ENCODE measurements at regions not wholly inside any gene's neighbourhood (a gene's known extent, or its start where the extent isn't known, plus 50 kb on each side); places are given as distances from the start of the nearest gene placed in this dataset.
"Not testable (repeated sequence)": the region's sequence is repeated elsewhere in the genome, so short reads cannot be mapped to it uniquely, and the experiment has no call there.

DNA sequence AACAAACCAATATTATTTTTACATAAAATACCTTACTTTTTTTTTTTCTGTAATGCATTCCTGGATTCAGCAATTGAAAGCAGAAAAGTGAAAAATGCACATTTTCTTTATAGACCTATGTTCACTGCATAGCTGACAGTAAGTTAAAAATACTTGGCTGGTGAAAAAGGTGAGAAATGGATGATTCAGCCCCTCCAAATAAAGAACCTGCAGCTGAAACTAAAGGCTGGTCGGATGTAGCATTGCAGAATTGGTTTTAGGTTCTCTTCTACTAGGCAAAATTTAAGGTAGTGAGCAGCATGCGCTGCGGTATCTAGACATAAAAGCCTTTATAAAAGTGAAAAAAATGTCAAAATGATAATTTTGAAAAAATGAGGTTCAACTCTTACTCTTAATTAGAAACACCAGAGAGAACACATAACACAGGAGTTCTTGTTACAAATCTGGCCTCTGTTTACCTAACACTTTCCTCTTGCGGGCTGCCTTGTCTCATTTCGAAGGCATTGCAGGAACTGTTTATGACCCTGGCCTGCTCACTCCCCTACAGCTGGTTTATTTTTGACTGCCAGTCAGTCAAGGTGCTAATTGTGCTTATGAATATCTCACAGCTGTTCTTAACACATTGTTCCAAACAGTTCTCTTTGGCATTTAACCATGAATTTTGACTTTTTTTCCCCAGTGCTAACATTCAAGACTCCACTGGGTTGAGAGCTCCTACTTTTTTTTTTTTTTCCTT, 455.4 kb upstream of the TBL1XR1 start:
- ChIA-PET POLR2A (no interaction called here), CTCF (interaction anchor here (1.4 kb wide), 1 partner anchor 733 kb away, joined by 5 read pairs; no protein-coding TSS in a partner anchor)
- TF ChIP-seq, protein P1, sequence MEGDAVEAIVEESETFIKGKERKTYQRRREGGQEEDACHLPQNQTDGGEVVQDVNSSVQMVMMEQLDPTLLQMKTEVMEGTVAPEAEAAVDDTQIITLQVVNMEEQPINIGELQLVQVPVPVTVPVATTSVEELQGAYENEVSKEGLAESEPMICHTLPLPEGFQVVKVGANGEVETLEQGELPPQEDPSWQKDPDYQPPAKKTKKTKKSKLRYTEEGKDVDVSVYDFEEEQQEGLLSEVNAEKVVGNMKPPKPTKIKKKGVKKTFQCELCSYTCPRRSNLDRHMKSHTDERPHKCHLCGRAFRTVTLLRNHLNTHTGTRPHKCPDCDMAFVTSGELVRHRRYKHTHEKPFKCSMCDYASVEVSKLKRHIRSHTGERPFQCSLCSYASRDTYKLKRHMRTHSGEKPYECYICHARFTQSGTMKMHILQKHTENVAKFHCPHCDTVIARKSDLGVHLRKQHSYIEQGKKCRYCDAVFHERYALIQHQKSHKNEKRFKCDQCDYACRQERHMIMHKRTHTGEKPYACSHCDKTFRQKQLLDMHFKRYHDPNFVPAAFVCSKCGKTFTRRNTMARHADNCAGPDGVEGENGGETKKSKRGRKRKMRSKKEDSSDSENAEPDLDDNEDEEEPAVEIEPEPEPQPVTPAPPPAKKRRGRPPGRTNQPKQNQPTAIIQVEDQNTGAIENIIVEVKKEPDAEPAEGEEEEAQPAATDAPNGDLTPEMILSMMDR (IDR thresholded peaks at IDR 0.05; ENCODE audit: insufficient read depth, low read length, missing control alignments): no peak

GRCh38 chr3:177657243-177657642, 460.0 kb upstream of the TBL1XR1 start:
- no peak overlapping the region for H3K4me3 ChIP-seq (ENCODE audit: low read depth, low read length)
- POLR2A ChIA-PET: no interaction called here
- TF ChIP-seq, protein P1 (IDR thresholded peaks at IDR 0.05; ENCODE audit: insufficient read depth, low read length, missing control alignments): no peak
- no peak for DNase-seq (ENCODE audit: low read depth, low spot score)
- CTCF ChIA-PET: no interaction called here

More for the DNA sequence above, 455.4 kb upstream of the TBL1XR1 start:
- no peak for DNase-seq (ENCODE audit: low read depth, low spot score)
- no peak overlapping the region for H3K4me3 ChIP-seq (ENCODE audit: low read depth, low read length)

DNA sequence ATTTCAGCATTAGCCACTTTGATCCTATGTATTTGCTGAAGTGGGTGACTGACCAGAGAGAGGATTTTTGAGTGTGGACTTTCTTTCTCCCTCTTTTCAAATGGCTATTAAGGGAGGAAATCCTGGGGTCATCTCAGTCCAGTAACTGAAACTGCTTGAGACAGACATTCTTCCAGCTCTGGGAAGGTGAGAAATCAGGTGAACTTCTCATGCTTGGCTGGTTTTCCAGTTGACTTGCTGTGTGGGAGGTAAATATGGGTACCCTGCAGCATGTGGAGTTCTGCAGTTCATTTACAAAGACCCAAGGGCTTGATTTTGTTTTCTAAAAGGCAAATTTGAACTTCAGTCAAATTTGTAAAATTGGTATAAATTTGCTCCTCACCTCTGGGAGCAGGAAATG, 461.1 kb upstream of the TBL1XR1 start:
- no peak overlapping the region for H3K4me3 ChIP-seq (ENCODE audit: low read depth, low read length)
- POLR2A ChIA-PET: no interaction called here
- CTCF ChIA-PET: no interaction called here
- TF ChIP-seq, protein P1 (IDR thresholded peaks at IDR 0.05; ENCODE audit: insufficient read depth, low read length, missing control alignments): no peak
- no peak for DNase-seq (ENCODE audit: low read depth, low spot score)

- CTCF ChIA-PET, POLR2A ChIA-PET: not testable (repeated sequence)
Observed at GRCh38 chr3:177664380-177665103, 467.3 kb upstream of the TBL1XR1 start.

DNA sequence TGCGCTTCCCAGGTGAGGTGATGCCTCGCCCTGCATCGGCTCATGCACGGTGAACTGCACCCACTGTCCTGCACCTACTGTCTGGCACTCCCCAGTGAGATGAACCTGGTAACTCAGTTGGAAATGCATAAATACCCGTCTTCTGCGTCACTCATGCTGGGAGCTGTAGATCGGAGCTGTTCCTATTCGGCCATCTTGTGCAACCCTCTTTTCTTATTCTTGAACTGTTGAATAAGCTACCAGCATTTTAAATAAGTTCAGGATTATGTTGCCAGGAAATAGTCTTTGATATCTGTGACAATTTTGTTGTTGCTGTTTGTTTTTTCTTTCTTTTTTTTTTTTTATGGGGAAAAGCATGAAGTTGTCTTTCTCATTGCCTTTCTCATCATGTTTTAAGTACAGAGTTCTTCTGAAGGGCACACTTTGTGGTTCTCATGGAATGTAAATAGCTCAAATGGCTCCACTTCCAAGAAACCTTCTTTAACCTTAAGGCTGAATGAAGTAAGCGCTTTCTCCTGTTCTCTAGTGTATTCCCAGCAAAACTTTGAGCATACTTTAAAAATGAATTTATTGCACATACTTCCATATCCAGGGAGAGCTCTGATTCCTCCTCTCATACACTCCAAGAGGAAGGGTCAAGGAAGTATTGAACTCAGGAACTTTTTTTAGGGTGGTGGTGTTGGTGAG, 468.0 kb upstream of the TBL1XR1 start:
- no peak overlapping the region for H3K4me3 ChIP-seq (ENCODE audit: low read depth, low read length)
- DNase-seq (ENCODE audit: low read depth, low spot score): peak; percentile 45
- ChIA-PET CTCF (no interaction called here), POLR2A (no interaction called here)
- TF ChIP-seq, protein P1 (IDR thresholded peaks at IDR 0.05; ENCODE audit: insufficient read depth, low read length, missing control alignments): no peak

More at GRCh38 chr3:177664380-177665103, 467.3 kb upstream of the TBL1XR1 start:
- H3K4me3 ChIP-seq (ENCODE audit: low read depth, low read length); DNase-seq (ENCODE audit: low read depth, low spot score): not testable (repeated sequence)

DNA sequence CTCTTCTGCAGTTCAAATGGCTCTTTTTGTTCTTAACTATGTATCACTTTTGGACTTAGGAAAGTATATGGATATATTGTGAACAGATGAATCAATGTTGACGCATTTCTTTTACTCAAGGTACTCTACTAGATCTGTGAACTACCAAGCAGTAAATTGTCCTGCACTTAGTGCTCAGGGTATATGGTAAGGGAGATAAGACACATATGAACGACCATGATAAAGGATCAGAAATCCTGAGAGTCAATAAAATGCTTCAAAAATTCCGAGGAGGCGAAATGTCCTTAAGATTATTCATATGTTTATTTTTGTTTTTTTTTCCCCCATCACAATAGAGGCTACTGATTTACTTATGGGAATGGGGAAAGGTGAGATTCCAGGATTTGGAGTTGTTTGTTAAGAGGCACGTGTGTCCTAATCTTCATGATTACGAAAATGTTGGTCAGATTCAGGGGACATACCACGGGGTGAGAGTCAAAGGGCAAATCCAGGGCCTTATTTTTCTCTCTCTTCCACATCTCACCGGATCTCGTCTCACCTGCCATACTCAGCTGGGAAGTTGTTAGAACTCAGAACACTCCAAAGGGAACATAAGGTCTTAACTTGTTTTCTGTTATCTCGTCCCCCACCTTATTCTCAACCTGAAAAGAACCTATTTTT, 475.1 kb upstream of the TBL1XR1 start:
- ChIA-PET POLR2A (no interaction called here), CTCF (no interaction called here)
- no peak overlapping the region for H3K4me3 ChIP-seq (ENCODE audit: low read depth, low read length)
- DNase-seq (ENCODE audit: low read depth, low spot score): no peak
- TF ChIP-seq, protein P1 (IDR thresholded peaks at IDR 0.05; ENCODE audit: insufficient read depth, low read length, missing control alignments): no peak

Measured in AG04449 (cell line).